GM21619 (cell line): ENCODE measurements at regions not wholly inside any gene's neighbourhood (a gene's known extent, or its start where the extent isn't known, plus 50 kb on each side); places are given as distances from the start of the nearest gene placed in this dataset.

Source experiments
- ATAC-seq: cut with Tn5 transposase; IDR thresholded peaks from one replicate; pipeline ENCODE4 v1.9.1; 2021; ENCODE audit not compliant: unreplicated experiment

- ATAC-seq = no peak
Observed at GRCh38 chr5:96074870-96075269, 113.2 kb upstream of the ELL2 start.

GRCh38 chr5:96074460-96074859 lies 112.8 kb upstream of the ELL2 start:
- no peak for ATAC-seq

DNA sequence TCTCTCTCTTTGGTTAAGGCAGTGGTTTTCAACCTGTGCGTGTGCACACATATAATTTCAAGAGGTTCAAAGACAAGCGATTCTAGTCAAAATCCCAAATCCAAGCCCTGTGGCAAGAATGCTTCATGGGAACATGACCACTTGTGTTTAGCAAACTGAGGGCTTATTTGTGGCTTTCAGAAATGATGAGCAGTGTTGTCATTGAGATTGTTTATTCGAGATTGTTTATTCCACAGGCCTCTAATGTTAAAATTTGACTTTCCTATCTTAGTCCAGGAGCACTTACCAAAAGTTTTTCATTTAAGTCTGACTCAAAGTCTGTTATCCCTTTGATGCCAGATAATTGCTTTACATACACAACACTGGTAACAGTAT lies 111.1 kb upstream of the ELL2 start:
- ATAC-seq = no peak

DNA sequence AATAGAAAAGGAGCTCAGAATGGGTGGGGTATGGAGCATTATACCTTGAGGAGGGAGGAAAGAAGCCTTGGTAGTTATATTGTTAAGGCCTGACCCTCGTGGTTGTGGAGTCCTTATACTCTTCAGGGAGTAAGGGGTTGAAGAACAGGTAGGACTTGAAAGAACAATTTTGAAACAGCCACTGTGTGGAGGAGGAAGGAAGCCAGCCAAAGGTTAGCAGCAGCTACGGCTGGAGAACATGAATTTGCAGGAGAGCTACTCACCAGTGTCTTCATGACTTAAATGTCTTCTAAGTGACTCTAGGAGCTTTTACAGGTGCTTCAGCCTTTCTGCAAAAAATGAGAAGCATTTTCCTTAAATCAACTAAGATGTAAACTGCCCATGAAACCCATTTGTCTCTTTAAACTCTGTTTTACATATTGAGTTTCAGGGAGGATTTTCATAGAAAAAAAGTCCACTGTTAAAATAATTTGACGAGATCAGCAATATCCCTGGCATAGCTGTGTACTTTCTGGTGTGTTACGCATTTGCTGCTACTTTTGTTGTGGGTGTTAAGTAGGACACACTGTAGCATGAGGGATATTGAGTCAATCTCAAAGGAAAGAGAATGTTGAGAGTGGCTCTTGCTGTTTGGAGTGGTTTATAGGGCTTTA lies 110.6 kb upstream of the ELL2 start:
- ATAC-seq = no peak

DNA sequence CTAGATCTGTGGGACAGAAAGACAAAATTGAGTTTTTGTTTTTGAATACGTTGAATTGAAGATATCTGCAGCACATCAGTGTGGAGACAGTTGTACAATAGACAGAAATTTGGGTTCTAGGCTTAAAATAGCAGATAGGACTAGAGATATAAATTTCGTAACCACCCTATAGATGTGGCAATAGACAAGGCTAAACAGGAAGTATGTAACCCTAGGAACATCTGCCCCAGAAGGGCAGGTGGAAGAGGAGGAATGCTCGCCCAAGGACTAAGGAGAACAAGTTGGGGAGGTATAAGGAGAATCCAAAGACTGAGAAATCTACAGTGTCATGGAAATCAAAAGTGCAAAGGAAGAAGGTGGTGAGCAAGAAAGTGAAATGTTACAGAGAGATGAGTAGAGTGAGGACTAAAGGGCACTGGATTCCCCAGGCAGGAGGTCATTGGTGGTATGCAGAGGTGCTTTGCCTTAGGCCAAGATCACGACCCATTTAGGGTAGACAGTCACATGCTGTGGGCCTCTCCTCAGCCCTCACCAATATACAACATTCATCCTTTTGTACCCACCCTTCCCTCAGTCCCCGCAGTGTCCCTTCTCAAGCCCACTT lies 109.1 kb upstream of the ELL2 start:
- ATAC-seq = no peak

- no peak for ATAC-seq
Observed at GRCh38 chr5:96067894-96068614, 106.4 kb upstream of the ELL2 start.

GRCh38 chr5:96067251-96067650 lies 105.6 kb upstream of the ELL2 start:
- no peak for ATAC-seq

GRCh38 chr5:96066386-96066719 lies 104.7 kb upstream of the ELL2 start:
- ATAC-seq = no peak

- ATAC-seq = no peak
Observed at GRCh38 chr5:96065685-96066385, 104.2 kb upstream of the ELL2 start.

DNA sequence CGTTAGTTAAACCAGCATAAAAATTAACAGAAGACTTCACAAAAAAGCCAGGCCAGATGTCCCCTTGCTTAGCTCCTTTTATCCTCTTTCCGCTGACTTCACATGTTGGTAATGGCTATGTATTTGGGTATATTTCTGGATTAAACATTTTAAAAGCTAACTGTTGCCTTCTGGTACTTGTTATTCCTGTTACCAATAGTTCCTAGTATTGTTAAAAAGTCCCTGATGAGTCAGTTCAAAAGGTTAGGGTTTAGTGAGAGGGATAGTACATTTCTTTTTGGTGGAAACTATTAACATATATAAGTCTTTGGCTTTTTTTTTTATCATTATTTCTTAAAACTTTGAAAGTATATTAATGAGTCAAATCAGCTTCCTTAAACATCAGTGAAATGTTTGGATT lies 103.2 kb upstream of the ELL2 start:
- ATAC-seq = no peak

GRCh38 chr5:96062836-96063235 lies 101.2 kb upstream of the ELL2 start:
- ATAC-seq = no peak

DNA sequence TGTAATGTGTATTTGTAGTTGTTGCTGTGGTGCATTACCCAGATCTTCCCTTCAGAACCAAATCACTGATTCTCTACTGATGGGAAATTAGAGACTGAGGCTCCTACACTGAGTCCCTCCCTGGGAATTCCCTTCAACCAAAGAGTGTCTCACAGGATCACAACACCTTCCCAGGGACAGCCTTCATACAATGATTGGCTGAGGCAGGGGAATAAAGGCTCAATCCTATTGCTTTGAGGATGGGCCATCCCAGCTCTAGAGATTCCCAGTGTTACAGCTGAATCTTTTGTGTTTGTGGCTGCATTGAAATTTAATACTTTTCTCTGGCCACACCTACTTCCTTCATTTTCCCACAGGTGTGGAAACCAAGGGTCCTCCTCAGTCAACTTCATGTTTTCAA lies 96.4 kb upstream of the ELL2 start:
- ATAC-seq = no peak

- no peak for ATAC-seq
Observed at GRCh38 chr5:96054311-96055030, 92.8 kb upstream of the ELL2 start.

- ATAC-seq = no peak
Observed at GRCh38 chr5:96053063-96053735, 91.5 kb upstream of the ELL2 start.

- ATAC-seq = no peak
Observed at GRCh38 chr5:96052374-96052773, 90.7 kb upstream of the ELL2 start.

DNA sequence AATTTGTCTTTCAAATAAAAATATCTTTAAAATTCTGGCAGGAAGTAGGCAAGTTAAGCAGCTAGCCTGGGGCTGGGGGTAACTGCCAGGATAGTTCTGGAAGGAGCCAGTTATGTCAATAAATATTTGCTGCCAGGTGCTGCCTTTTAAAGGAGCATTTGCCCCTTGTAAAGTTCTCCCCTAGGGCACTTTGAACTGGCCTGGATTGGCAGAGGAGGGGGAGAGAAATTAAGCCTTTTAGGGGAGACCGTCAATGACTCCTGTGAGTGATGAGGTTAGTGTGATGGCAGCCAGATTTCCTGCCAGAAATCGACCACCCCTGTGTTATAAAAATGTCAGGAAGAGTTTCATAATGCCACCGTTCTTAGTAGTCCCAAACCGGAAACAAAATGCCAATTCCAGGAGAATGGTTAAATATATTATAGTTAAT lies 89.8 kb upstream of the ELL2 start:
- ATAC-seq = no peak

DNA sequence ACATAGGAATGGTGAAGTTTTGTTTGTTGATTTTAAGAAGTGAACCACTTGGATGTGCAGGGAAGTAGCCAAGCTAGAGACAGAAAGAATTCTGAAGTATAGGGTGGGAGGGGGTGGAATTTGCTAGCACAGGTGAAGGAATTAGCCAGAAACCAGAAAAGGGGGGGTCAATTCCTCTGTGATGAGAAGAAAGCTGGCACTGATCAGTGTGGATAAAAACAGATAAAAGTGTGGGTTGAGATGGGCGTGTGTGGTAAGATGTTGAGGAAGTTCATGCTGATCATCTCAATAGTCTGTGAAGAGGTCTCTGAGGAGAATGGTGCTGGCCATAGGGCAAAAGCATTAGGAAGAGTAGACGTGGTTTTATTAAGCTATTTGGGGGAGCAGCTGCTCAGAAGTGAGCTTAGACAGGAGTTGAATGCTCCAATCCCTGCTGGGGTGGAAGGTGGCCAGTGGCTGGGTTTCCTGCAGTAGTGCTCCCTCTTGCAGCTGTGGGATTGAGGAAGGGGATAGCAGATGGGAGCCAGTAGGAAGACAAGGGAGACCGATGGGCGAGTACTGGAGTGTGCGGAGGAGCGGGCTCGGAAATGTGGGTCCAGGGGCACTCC lies 88.7 kb upstream of the ELL2 start:
- no peak for ATAC-seq

DNA sequence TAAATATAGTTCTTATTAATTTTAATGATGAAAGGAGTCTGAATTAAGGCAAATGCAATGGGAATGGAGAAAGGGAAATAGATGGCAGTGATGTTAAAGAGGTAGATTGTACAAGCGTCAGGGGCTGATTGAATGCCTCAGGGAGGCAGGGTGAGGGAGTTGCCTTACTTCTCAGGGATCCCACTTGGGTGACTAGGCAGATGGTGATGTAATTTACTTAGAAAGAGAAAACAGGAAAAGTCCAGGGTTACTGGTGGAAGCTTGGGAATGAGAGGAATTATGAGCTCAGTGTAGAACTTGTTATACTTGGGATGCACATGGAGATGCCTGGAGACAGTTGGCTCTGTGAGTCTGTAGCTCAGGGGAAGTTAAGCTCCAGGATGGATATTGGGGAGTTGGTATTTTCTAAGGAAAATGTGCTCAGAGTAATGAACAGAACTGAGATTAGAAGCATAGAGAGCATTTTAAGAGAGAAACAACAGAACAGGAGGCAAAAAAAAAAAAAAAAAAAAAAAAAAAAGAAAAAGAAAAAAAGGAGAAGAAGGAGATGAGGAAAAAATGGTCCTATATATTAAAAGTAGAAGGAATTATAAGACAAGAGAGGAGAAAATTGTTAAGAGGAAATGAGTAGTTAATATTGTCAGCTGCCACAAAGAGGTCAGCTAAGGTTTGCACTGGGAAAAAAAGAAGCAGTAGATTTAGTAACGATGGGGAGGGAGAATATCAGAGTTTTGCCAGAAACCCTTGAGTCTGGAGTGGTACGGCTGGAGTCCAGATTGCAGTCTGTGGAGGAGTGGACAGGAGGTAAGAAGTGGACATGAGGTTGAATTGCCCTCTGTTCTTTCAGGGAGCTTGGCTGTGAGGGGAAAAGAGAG lies 88.0 kb upstream of the ELL2 start:
- ATAC-seq = no peak

DNA sequence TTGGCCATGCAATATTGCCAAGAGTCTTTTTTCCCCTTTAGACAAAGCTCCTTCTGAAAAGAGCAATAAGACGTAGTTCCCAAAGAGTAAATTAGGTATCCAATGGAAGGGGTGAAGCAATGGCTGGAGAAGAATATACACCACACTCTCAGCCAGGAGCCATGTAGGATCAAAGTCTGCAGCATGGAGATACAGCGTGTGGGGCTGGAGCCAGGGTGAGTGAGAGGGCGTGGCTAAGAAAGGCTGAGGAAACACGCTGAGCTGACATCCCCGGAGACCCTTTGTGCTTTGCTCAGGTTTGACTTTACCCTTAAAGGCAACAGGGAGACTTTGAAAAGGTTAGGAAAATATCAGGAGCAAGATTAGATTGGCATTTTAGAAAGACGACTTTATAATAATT lies 87.1 kb upstream of the ELL2 start:
- no peak for ATAC-seq
